HepG2 (cell line): ENCODE measurements at regions not wholly inside any gene's neighbourhood (a gene's known extent, or its start where the extent isn't known, plus 50 kb on each side); places are given as distances from the start of the nearest gene placed in this dataset.
A peak's percentile ranks its signal among the peaks of the same experiment; 100 is the strongest.

Experiments
- CREBL2 ChIP-seq: sonication (generic); formaldehyde crosslinking; IDR thresholded peaks from 2 replicates; pipeline ENCODE4 v1.8.1; 2023; ENCODE audit warnings: missing genetic modification reagents, mild to moderate bottlenecking, borderline replicate concordance
- FOSL2 ChIP-seq: sonication (generic); formaldehyde crosslinking; IDR thresholded peaks from 2 replicates; pipeline ENCODE4 v1.4.0; 2020; ENCODE audit warnings: missing genetic modification reagents
- POLR2A ChIP-seq, 2 experiments: IDR thresholded peaks; 2 replicates each; pipeline ENCODE4 v1.6.1; 2011; ENCODE audit warnings: low read depth in 2 of 2, low read length in 2 of 2, mild to moderate bottlenecking in 1 of 2, moderate library complexity in 1 of 2; ENCODE audit not compliant: insufficient read depth in 1 of 2
- PRDM15 ChIP-seq: sonication (generic); formaldehyde crosslinking; IDR thresholded peaks from 2 replicates; pipeline ENCODE4 v1.4.0; 2020; ENCODE audit warnings: missing genetic modification reagents
- SMARCC2 ChIP-seq: fragments of 450-650 bp; IDR thresholded peaks from 2 replicates; pipeline ENCODE4 v1.6.1; 2017; ENCODE audit warnings: antibody characterized with exemption, mild to moderate bottlenecking
- ZBTB25 ChIP-seq: IDR thresholded peaks from 2 replicates; pipeline ENCODE4 v1.6.1; 2018; ENCODE audit warnings: missing genetic modification reagents
- ZC3H4 ChIP-seq: sonication (generic); formaldehyde crosslinking; IDR thresholded peaks from 2 replicates; pipeline ENCODE4 v1.4.0; 2020; ENCODE audit warnings: missing genetic modification reagents, borderline replicate concordance
- ZKSCAN1 ChIP-seq: fragments of 150-350 bp; IDR thresholded peaks from 2 replicates; pipeline ENCODE4 v1.6.1; 2014; ENCODE audit warnings: low read length
- ZNF30 ChIP-seq: sonication (generic); formaldehyde crosslinking; IDR thresholded peaks from 2 replicates; pipeline ENCODE4 v1.5.0; 2020; ENCODE audit warnings: mild to moderate bottlenecking, missing genetic modification reagents
- ZNF343 ChIP-seq: sonication (generic); formaldehyde crosslinking; IDR thresholded peaks from 2 replicates; pipeline ENCODE4 v1.4.0; 2020; ENCODE audit warnings: mild to moderate bottlenecking, missing genetic modification reagents
- ZNF598 ChIP-seq: sonication (generic); formaldehyde crosslinking; IDR thresholded peaks from 2 replicates; pipeline ENCODE4 v1.5.1; 2020; ENCODE audit warnings: mild to moderate bottlenecking, missing genetic modification reagents, borderline replicate concordance
- TF ChIP-seq, protein P1 (sequence below): sonication (generic); formaldehyde crosslinking; IDR thresholded peaks from 2 replicates; pipeline ENCODE4 v1.4.0; 2020; ENCODE audit warnings: missing genetic modification reagents, mild to moderate bottlenecking, borderline replicate concordance
- TF ChIP-seq, protein P2 (sequence below): sonication (generic); formaldehyde crosslinking; IDR thresholded peaks from 2 replicates; pipeline ENCODE4 v1.9.0; 2022; ENCODE audit warnings: missing genetic modification reagents, mild to moderate bottlenecking, borderline replicate concordance

DNA sequence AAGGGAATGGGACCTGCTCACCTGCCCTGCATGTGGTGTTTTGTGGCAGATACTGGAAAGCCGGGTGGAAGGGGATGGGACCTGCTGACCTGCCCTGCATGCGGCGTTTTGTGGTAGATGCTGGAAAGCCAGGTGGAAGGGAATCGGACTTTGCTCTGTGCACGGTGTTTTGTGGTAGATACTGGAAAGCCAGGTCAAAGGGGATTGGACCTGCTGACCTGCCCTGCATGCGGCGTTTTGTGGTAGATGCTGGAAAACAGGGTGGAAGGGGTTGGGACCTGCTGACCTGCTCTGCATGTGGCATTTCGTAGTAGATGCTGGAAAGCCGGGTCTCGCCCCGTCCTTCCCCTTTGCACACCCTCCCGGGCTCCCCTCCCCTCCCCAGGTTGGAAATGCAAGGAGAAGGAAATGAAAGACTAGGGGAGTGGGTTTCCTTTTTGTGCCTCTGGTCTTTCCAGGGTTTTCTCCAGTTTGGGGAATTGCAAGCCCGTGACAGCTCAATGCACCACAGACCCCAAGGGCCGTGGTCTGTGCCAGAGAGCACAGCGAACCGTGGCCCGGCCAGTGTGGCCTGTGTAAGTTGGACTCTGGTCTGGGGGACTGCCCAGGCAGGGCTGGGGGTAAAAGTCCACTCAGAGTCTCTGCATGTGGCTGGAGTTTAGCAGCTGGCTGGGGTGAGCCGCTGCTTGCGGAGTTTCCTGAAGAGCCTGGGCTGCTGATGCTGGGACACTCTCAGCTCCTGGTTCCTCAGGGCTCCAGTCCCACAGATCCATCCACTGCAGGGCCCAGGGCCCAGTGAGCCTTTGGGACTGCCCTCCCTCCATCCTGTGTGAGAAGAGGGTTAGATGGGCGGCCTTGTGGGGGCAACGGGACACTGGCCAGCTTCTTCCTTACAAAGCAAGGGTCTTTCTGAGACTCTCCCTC, 105.5 kb downstream of the CRYAA start (continued):
- TF ChIP-seq, protein P1, sequence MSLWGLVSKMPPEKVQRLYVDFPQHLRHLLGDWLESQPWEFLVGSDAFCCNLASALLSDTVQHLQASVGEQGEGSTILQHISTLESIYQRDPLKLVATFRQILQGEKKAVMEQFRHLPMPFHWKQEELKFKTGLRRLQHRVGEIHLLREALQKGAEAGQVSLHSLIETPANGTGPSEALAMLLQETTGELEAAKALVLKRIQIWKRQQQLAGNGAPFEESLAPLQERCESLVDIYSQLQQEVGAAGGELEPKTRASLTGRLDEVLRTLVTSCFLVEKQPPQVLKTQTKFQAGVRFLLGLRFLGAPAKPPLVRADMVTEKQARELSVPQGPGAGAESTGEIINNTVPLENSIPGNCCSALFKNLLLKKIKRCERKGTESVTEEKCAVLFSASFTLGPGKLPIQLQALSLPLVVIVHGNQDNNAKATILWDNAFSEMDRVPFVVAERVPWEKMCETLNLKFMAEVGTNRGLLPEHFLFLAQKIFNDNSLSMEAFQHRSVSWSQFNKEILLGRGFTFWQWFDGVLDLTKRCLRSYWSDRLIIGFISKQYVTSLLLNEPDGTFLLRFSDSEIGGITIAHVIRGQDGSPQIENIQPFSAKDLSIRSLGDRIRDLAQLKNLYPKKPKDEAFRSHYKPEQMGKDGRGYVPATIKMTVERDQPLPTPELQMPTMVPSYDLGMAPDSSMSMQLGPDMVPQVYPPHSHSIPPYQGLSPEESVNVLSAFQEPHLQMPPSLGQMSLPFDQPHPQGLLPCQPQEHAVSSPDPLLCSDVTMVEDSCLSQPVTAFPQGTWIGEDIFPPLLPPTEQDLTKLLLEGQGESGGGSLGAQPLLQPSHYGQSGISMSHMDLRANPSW (CRISPR knock-in tag), result no peak
- TF ChIP-seq ZNF30 (CRISPR knock-in tag), result no peak
- TF ChIP-seq ZNF343 (CRISPR knock-in tag), result no peak
- TF ChIP-seq, protein P2, sequence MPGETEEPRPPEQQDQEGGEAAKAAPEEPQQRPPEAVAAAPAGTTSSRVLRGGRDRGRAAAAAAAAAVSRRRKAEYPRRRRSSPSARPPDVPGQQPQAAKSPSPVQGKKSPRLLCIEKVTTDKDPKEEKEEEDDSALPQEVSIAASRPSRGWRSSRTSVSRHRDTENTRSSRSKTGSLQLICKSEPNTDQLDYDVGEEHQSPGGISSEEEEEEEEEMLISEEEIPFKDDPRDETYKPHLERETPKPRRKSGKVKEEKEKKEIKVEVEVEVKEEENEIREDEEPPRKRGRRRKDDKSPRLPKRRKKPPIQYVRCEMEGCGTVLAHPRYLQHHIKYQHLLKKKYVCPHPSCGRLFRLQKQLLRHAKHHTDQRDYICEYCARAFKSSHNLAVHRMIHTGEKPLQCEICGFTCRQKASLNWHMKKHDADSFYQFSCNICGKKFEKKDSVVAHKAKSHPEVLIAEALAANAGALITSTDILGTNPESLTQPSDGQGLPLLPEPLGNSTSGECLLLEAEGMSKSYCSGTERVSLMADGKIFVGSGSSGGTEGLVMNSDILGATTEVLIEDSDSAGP (CRISPR knock-in tag), result peak; percentile 49; the same call in 1 of the 2 replicates
- TF ChIP-seq POLR2A (IDR thresholded peaks at IDR 0.05; ENCODE audit: insufficient read depth in 1 of 2, low read depth in 2 of 2, low read length in 2 of 2), result no peak
- no peak for TF ChIP-seq PRDM15 (CRISPR knock-in tag)
- TF ChIP-seq ZC3H4 (CRISPR knock-in tag), result no peak
- TF ChIP-seq FOSL2 (CRISPR knock-in tag), result 0 out of 2 replicates have a peak, but pooled peaks have one; percentile 5
- TF ChIP-seq ZBTB25, result no peak
- no peak for TF ChIP-seq ZNF598 (CRISPR knock-in tag)
- no peak for TF ChIP-seq CREBL2 (CRISPR knock-in tag)
- TF ChIP-seq ZKSCAN1, result no peak
- no peak for TF ChIP-seq SMARCC2
